ENCODE measurements at regions not wholly inside any gene's neighbourhood (a gene's known extent, or its start where the extent isn't known, plus 50 kb on each side); places are given as distances from the start of the nearest gene placed in this dataset.

DNA sequence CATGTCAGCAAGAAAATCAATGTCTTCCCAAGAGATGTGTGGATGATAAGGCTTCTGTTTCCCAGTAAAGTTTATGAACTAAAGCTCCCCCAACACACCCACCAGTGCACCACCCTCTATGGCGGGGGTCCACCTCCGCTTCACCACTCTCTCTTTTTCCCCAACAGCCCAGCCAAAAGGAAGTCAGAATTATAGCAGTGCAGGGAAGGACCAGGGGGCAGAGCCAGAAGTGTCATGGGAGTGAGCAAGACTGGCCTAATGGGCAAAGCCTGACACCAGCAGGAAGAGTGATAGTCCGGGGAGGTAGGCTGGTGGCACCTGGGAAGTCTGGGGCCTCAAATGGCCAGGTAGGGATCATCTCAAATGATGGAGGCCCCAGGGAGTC lies 167.7 kb downstream of the ZFP36L2 start:
- TF ChIP-seq, protein P1, sequence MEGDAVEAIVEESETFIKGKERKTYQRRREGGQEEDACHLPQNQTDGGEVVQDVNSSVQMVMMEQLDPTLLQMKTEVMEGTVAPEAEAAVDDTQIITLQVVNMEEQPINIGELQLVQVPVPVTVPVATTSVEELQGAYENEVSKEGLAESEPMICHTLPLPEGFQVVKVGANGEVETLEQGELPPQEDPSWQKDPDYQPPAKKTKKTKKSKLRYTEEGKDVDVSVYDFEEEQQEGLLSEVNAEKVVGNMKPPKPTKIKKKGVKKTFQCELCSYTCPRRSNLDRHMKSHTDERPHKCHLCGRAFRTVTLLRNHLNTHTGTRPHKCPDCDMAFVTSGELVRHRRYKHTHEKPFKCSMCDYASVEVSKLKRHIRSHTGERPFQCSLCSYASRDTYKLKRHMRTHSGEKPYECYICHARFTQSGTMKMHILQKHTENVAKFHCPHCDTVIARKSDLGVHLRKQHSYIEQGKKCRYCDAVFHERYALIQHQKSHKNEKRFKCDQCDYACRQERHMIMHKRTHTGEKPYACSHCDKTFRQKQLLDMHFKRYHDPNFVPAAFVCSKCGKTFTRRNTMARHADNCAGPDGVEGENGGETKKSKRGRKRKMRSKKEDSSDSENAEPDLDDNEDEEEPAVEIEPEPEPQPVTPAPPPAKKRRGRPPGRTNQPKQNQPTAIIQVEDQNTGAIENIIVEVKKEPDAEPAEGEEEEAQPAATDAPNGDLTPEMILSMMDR (conservative IDR thresholded peaks at IDR 0.05) = no peak
- TF ChIP-seq ZFX (IDR thresholded peaks at IDR 0.05) = no peak

DNA sequence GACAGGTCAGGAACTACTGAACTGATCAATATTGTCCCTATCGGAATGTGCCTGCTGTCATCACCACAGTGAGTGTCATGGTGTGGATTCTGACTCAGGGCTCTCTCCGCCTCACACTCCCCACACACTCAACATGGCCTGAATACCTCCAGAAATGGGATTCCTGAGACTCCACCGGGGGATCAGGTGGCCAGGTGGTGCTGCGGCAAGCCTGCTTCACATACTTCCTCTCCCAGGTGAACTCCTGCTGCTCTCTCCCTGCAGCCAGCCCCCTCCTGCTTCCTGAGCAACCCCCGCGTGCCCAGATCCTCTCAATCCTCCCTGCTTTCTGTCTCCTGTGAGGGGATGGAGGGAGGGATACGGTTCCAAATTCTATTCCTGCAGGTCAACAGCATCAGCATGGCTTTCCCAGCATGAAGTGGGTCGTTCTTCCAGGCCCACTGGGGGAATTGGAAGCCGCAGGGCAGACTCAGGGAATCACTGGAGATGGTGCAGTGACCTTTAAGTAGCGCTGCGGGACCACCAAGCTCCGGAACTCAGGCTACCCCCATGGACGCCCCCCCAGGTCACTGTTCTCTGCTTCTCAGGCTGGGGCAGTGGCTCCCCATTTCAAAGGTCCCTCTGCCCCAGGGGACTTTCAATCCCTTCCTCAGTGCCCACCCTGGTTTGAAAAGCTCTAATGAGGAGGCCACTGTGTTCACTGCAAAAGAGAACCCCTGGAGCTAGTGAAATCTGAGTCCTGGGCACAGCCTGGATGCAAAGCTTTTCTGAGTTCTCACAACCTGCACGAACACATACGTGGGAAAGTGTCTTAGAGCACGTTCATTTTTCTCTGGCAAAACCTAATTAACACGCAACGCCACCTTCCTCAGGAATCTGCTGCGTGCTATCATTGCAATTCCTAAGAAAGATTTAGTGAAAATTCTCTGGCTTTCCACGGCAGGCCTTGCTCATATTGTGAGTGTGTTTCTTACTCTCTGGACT lies 168.4 kb downstream of the ZFP36L2 start:
- no peak for TF ChIP-seq ZFX (IDR thresholded peaks at IDR 0.05)
- no peak overlapping the region for H3K27ac ChIP-seq

More for the DNA sequence above, 167.7 kb downstream of the ZFP36L2 start:
- no peak overlapping the region for H3K27ac ChIP-seq

DNA sequence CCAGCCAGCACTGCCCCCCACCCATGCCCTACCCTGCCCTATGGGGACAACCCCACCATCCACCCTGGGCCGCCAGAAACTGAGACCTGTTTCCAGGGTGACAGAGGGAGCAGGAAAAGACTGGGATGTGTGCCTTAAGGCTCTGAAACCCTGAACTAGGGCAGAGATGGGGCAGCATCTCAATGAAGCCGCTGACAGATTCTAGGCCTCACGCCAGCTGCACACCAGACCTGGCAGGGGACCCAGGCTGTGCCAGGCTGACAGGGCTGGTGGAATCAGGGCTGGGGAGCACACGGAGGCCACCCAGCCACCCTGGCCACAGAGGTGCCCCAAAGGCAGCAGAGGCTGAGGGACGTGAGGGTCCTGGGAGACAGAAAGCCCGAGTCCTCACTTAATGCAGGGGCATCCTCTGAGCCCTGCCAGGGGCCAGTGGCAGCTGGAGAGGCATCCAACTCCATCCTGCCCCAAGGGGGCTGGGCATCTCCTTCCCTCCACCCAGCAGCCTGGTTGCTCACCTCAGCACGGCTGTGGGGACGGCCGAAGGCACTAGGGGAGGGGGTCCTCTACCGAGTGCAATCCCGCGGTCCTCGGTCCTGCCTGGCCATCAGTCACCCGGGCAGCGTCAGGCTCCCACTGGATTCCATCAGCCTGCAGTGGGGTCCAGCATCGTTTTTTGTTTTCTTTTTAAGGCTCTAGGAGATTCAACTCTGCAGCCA lies 169.2 kb downstream of the ZFP36L2 start:
- TF ChIP-seq, protein P1 (conservative IDR thresholded peaks at IDR 0.05) = no peak
- no peak for TF ChIP-seq ZFX (IDR thresholded peaks at IDR 0.05)
- no peak overlapping the region for H3K27ac ChIP-seq

DNA sequence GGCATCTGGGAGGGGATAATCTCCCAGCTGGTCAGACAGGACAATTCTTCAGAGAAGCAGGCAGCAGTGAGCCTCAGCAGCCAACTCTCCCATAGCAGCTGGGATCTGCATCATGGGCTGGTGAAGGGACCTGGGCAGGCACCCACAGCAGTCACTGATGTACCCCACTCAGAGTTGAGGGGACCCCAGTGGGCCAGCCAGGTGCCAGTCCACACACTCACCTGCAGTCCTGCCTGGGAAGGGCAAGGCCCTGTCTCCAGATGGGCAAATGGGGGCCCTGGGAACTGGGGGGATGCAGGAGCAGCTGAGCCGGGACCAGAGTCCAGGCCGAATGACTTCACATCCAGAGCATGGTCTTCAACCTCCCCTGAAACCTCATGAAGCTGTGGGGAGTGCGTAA lies 170.4 kb downstream of the ZFP36L2 start:
- TF ChIP-seq ZFX (IDR thresholded peaks at IDR 0.05) = no peak
- TF ChIP-seq, protein P1 (conservative IDR thresholded peaks at IDR 0.05) = no peak
- H3K27ac ChIP-seq = no peak overlapping the region

DNA sequence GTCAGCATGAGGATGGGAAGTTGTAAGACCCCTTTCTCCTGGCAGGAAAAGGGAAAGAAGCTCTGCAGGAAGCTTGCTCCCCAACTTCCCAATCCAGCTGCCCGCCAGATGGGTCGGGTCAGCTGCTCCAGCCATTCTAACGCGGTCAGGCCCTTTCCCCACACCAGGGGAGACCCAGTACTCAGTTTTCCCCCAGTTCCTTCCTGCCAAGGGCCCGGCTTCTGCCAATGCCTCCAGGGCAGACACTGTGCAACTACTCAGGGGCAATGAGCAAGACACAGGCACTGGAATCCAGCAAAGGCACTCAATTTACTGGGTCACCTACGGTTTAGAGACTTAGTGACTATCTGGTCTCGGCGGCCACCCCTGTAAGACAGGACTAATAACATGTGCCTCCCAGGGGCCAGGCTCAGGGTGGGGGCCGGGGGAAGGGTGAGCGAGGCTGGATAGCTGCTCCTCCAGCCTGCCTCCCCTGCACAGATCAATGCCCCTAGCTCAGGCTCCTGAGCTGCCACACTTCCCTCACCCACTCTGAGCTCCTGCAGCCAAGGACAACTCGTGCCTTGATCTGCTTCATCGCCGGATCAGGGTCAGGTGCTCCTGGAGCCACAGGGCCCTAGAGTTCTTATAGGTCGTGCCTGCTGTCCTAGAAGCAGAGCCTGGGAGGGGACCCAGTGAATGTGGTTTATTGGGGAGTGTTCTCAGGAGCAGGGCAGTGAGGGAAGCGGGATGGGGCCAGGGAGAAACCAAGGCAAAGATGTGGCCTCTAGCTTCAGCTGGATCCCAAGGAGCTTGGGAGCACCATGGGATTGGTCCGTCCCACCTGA lies 171.1 kb downstream of the ZFP36L2 start:
- H3K27ac ChIP-seq = no peak overlapping the region
- TF ChIP-seq, protein P1 (conservative IDR thresholded peaks at IDR 0.05) = no peak
- no peak for TF ChIP-seq ZFX (IDR thresholded peaks at IDR 0.05)

DNA sequence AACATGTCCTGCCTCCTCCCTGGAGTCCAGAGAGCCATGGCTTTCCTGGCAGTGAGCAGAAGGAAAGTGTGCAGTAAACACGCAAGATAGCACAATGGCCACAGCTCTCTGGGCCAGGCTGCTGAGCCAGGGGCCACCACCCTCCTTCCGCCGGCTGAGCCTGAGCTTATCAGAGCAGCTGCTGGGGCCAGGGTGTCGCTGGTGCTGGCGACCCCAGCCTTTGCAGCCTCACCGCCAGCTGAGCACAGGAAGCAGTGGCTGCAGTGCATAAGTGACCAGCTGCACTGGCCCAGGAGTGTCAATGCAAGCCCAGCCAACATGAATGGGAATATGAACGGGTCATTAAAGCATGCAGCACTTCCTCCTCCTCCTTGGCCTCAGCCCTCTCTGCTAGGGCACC lies 172.0 kb downstream of the ZFP36L2 start:
- no peak overlapping the region; the same call in 1 of the 2 replicates for H3K27ac ChIP-seq
- TF ChIP-seq, protein P1 (conservative IDR thresholded peaks at IDR 0.05) = no peak
- TF ChIP-seq ZFX (IDR thresholded peaks at IDR 0.05) = no peak

DNA sequence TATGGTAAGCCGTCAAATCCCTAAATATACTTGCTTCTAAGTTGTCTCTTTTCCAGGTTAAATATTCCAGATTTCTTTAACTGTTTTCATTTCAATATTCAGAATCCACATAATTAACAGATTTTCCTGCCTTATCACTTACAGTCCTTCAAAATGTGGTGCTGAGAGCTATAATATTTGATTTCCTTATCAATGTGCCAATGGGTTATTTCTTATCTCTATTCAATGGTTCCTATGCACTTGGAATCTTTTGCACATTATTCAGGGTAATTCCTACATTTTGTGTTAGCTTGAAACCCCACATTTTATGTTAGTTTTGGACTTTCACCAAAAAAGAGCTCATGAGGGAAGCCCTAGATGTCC lies 173.5 kb downstream of the ZFP36L2 start:
- no peak overlapping the region for H3K27ac ChIP-seq
- TF ChIP-seq ZFX (IDR thresholded peaks at IDR 0.05) = no peak
- TF ChIP-seq, protein P1 (conservative IDR thresholded peaks at IDR 0.05) = no peak
